SK-N-SH treated with all-trans-retinoic acid at 6 μM for 48 hours (cell line): ENCODE measurements at regions not wholly inside any gene's neighbourhood (a gene's known extent, or its start where the extent isn't known, plus 50 kb on each side); places are given as distances from the start of the nearest gene placed in this dataset.

Experiments used
- PPARA ChIP-seq: fragments of 250-450 bp; sonication (Bioruptor Pico); IDR thresholded peaks from 2 replicates; pipeline ENCODE4 v1.5.0; 2020; ENCODE audit warnings: mild to moderate bottlenecking, borderline replicate concordance
- ZFP30 ChIP-seq: fragments of 450-650 bp; formaldehyde crosslinking; IDR thresholded peaks from 2 replicates; pipeline ENCODE4 v1.5.0; 2022; ENCODE audit warnings: mild to moderate bottlenecking, moderate library complexity
- ZNF565 ChIP-seq: fragments of 450-650 bp; formaldehyde crosslinking; conservative IDR thresholded peaks from 2 replicates; pipeline ENCODE4 v1.5.0; 2020; ENCODE audit warnings: low read depth, mild to moderate bottlenecking, moderate library complexity

- no peak for TF ChIP-seq PPARA (CRISPR knock-in tag)
- no peak for TF ChIP-seq ZFP30
- no peak for TF ChIP-seq ZNF565 (CRISPR knock-in tag)
Measured at GRCh38 chr20:39132093-39132492, 169.9 kb downstream of the DHX35 start.
